GM23338 (cell line): ENCODE measurements at regions not wholly inside any gene's neighbourhood (a gene's known extent, or its start where the extent isn't known, plus 50 kb on each side); places are given as distances from the start of the nearest gene placed in this dataset.

ENCODE experiments used
- ATAC-seq: fragments of 200-7000 bp; cut with Tn5 transposase; 3 replicates; pipeline ENCODE4 v1.9.1; 2020
- DNase-seq: peaks from one replicate; pipeline ENCODE4 v3.0.0-alpha.2; 2015; ENCODE audit warnings: low spot score
- H2AFZ ChIP-seq: fragments of 200-600 bp; sonication (generic); 2 replicates; pipeline ENCODE4 v1.8.0; 2016; ENCODE audit warnings: antibody characterized with exemption, mild to moderate bottlenecking, moderate library complexity
- H3F3A ChIP-seq: fragments of 200-600 bp; sonication (generic); replicated peaks from 2 replicates; pipeline ENCODE4 v1.8.0; 2017; ENCODE audit warnings: antibody characterized with exemption, mixed run types, low read depth
- H3K27ac ChIP-seq: fragments of 200-600 bp; sonication (generic); 2 replicates; pipeline ENCODE4 v1.6.1; 2016; ENCODE audit warnings: low read depth
- H3K27me3 ChIP-seq: fragments of 200-600 bp; sonication (generic); 2 replicates; pipeline ENCODE4 v1.8.0; 2016; ENCODE audit warnings: mild to moderate bottlenecking, mixed run types, moderate library complexity; ENCODE audit not compliant: insufficient read depth
- H3K36me3 ChIP-seq: fragments of 200-600 bp; sonication (generic); 2 replicates; pipeline ENCODE4 v1.8.0; 2016; ENCODE audit warnings: mild to moderate bottlenecking; ENCODE audit not compliant: insufficient read depth
- H3K4me1 ChIP-seq: fragments of 200-600 bp; sonication (generic); 2 replicates; pipeline ENCODE4 v1.8.0; 2016; ENCODE audit warnings: mild to moderate bottlenecking, moderate library complexity; ENCODE audit not compliant: insufficient read depth
- H3K4me2 ChIP-seq: fragments of 200-600 bp; sonication (generic); 2 replicates; pipeline ENCODE4 v1.7.1; 2017; ENCODE audit warnings: mixed run types
- H3K4me3 ChIP-seq: fragments of 200-600 bp; sonication (generic); 2 replicates; pipeline ENCODE4 v1.6.1; 2016; ENCODE audit warnings: mixed run types
- H3K79me2 ChIP-seq: fragments of 200-600 bp; sonication (generic); replicated peaks from 2 replicates; pipeline ENCODE4 v1.8.0; 2017; ENCODE audit warnings: mild to moderate bottlenecking; ENCODE audit not compliant: insufficient read depth
- H3K9me2 ChIP-seq: fragments of 200-600 bp; sonication (generic); 2 replicates; pipeline ENCODE4 v1.8.0; 2017; ENCODE audit not compliant: insufficient read depth
- H4K20me1 ChIP-seq: fragments of 200-600 bp; sonication (generic); replicated peaks from 2 replicates; pipeline ENCODE4 v1.8.0; 2017; ENCODE audit warnings: mild to moderate bottlenecking; ENCODE audit not compliant: insufficient read depth
- H3K27ac Mint-ChIP-seq: 2 replicates; pipeline ENCODE4 v1.8.0; 2020; ENCODE audit warnings: inconsistent platforms, mild to moderate bottlenecking, moderate library complexity, mixed read lengths
- H3K27me3 Mint-ChIP-seq: 3 replicates; pipeline ENCODE4 v1.8.0; 2022; ENCODE audit warnings: low read depth, mild to moderate bottlenecking, moderate library complexity, mixed read lengths, inconsistent platforms; ENCODE audit not compliant: insufficient read depth, poor library complexity
- H3K36me3 Mint-ChIP-seq: 3 replicates; pipeline ENCODE4 v1.8.0; 2021; ENCODE audit warnings: low read depth, mild to moderate bottlenecking, inconsistent platforms, moderate library complexity, mixed read lengths
- H3K4me1 Mint-ChIP-seq: 3 replicates; pipeline ENCODE4 v1.8.0; 2020; ENCODE audit warnings: mild to moderate bottlenecking, inconsistent platforms, mixed read lengths
- H3K4me3 Mint-ChIP-seq: 3 replicates; pipeline ENCODE4 v1.8.0; 2021; ENCODE audit warnings: moderate library complexity, mild to moderate bottlenecking, inconsistent platforms, mixed read lengths
- H3K9me3 Mint-ChIP-seq: 3 replicates; pipeline ENCODE4 v1.8.0; 2020; ENCODE audit warnings: moderate library complexity, mild to moderate bottlenecking, inconsistent platforms, mixed read lengths
- CREB1 ChIP-seq: fragments of 250-450 bp; sonication (Bioruptor Pico); IDR thresholded peaks from 2 replicates; pipeline ENCODE4 v1.5.0; 2020; ENCODE audit warnings: low read depth, mild to moderate bottlenecking, moderate library complexity
- EZH2 ChIP-seq: fragments of 200-600 bp; sonication (generic); IDR thresholded peaks from one replicate; pipeline ENCODE4 v1.8.0; 2017; ENCODE audit warnings: antibody characterized with exemption, mild to moderate bottlenecking, low read depth; ENCODE audit not compliant: unreplicated experiment
- EZH2phosphoT487 ChIP-seq: fragments of 200-600 bp; sonication (generic); IDR thresholded peaks from one replicate; pipeline ENCODE4 v1.8.1; 2018; ENCODE audit warnings: antibody characterized with exemption; ENCODE audit not compliant: unreplicated experiment
- JUNB ChIP-seq: IDR thresholded peaks from one replicate; pipeline ENCODE4 v1.6.1; 2016; ENCODE audit warnings: antibody characterized with exemption; ENCODE audit not compliant: unreplicated experiment
- NANOG ChIP-seq: IDR thresholded peaks from 2 replicates; pipeline ENCODE4 v1.6.1; 2016; ENCODE audit warnings: antibody characterized with exemption, borderline replicate concordance
- POLR2AphosphoS5 ChIP-seq: IDR thresholded peaks from 2 replicates; pipeline ENCODE4 v1.6.1; 2016; ENCODE audit warnings: antibody characterized with exemption, low read depth
- STAT1 ChIP-seq: IDR thresholded peaks from one replicate; pipeline ENCODE4 v1.6.1; 2016; ENCODE audit warnings: antibody characterized with exemption; ENCODE audit not compliant: unreplicated experiment
- ZNF114 ChIP-seq: fragments of 250-450 bp; sonication (Bioruptor Pico); IDR thresholded peaks from 2 replicates; pipeline ENCODE4 v1.5.0; 2020; ENCODE audit warnings: mild to moderate bottlenecking, moderate library complexity
- ZNF331 ChIP-seq: fragments of 250-450 bp; sonication (Bioruptor Pico); IDR thresholded peaks from 2 replicates; pipeline ENCODE4 v1.5.0; 2020; ENCODE audit warnings: low read depth, mild to moderate bottlenecking, moderate library complexity
- TF ChIP-seq, protein P1 (sequence below): fragments of 250-450 bp; sonication (Bioruptor Pico); IDR thresholded peaks from 2 replicates; pipeline ENCODE4 v1.5.0; 2020; ENCODE audit warnings: mild to moderate bottlenecking, moderate library complexity
- TF ChIP-seq, protein P2 (sequence below): IDR thresholded peaks from 2 replicates; pipeline ENCODE4 v1.6.1; 2016; ENCODE audit warnings: antibody characterized with exemption
- TF ChIP-seq, protein P3 (sequence below), 2 experiments: fragments of 200-600 bp in 1 of 2; sonication (generic) in 1 of 2; conservative IDR thresholded peaks; 2 replicates each; pipeline versions ENCODE4 v1.5.1 to v1.6.1; 2016 to 2017; ENCODE audit warnings: antibody characterized with exemption in 2 of 2, low read depth in 2 of 2, mild to moderate bottlenecking in 2 of 2, moderate library complexity in 1 of 2
- TF ChIP-seq, protein P4 (sequence below): IDR thresholded peaks from one replicate; pipeline ENCODE4 v1.6.1; 2018; ENCODE audit warnings: antibody characterized with exemption; ENCODE audit not compliant: unreplicated experiment

DNA sequence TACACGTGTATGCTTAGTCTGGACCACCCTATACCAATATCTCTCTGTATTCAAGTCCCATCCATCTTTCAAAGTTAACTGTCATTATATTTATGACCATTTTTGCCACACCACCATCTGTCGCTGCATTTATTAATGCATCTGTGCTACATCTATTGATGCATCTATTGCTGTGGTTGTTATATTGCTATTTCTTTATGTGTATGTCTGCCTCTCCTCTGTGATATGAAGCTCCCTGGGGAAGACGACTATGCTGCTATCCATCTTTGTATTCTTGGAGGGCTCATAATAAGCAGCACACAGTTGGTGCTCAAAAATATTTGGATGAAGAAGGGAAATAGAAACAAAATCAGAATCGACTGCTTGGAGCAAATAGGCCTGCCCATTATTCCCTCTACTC, 357.6 kb downstream of the RPS29 start:
- H3K27me3 ChIP-seq, result no peaks in the 10 kb centered on the region
- Mint-ChIP-seq H3K27me3 (no peaks in the 10 kb centered on the region), H3K4me1 (no peaks in the 10 kb centered on the region), H3K4me3 (no peak overlapping the region), H3K36me3 (no peaks in the 10 kb centered on the region), H3K9me3 (no peaks in the 10 kb centered on the region), H3K27ac (no peak overlapping the region)
- no peaks in the 10 kb centered on the region for H3K36me3 ChIP-seq
- no peaks in the 10 kb centered on the region for H3K79me2 ChIP-seq
- ATAC-seq (no peak), DNase-seq (no peak)
- H4K20me1 ChIP-seq, result no peaks in the 10 kb centered on the region
- peaks cover 5% of the 10 kb centered on the region; the same call in 1 of the 2 replicates for H3K9me2 ChIP-seq
- no peak overlapping the region for H3K4me2 ChIP-seq
- no peak overlapping the region for H3K27ac ChIP-seq
- no peak overlapping the region for H2AFZ ChIP-seq
- H3F3A ChIP-seq, result no peaks in the 10 kb centered on the region
- H3K4me1 ChIP-seq, result no peaks in the 10 kb centered on the region
- TF ChIP-seq STAT1 (no peak), ZNF114 (CRISPR knock-in tag) (no peak), CREB1 (CRISPR knock-in tag) (no peak), EZH2 (no peak), ZNF331 (CRISPR knock-in tag) (no peak), JUNB (no peak), POLR2AphosphoS5 (no peak), EZH2phosphoT487 (no peak), NANOG (no peak)
- TF ChIP-seq, protein P1, sequence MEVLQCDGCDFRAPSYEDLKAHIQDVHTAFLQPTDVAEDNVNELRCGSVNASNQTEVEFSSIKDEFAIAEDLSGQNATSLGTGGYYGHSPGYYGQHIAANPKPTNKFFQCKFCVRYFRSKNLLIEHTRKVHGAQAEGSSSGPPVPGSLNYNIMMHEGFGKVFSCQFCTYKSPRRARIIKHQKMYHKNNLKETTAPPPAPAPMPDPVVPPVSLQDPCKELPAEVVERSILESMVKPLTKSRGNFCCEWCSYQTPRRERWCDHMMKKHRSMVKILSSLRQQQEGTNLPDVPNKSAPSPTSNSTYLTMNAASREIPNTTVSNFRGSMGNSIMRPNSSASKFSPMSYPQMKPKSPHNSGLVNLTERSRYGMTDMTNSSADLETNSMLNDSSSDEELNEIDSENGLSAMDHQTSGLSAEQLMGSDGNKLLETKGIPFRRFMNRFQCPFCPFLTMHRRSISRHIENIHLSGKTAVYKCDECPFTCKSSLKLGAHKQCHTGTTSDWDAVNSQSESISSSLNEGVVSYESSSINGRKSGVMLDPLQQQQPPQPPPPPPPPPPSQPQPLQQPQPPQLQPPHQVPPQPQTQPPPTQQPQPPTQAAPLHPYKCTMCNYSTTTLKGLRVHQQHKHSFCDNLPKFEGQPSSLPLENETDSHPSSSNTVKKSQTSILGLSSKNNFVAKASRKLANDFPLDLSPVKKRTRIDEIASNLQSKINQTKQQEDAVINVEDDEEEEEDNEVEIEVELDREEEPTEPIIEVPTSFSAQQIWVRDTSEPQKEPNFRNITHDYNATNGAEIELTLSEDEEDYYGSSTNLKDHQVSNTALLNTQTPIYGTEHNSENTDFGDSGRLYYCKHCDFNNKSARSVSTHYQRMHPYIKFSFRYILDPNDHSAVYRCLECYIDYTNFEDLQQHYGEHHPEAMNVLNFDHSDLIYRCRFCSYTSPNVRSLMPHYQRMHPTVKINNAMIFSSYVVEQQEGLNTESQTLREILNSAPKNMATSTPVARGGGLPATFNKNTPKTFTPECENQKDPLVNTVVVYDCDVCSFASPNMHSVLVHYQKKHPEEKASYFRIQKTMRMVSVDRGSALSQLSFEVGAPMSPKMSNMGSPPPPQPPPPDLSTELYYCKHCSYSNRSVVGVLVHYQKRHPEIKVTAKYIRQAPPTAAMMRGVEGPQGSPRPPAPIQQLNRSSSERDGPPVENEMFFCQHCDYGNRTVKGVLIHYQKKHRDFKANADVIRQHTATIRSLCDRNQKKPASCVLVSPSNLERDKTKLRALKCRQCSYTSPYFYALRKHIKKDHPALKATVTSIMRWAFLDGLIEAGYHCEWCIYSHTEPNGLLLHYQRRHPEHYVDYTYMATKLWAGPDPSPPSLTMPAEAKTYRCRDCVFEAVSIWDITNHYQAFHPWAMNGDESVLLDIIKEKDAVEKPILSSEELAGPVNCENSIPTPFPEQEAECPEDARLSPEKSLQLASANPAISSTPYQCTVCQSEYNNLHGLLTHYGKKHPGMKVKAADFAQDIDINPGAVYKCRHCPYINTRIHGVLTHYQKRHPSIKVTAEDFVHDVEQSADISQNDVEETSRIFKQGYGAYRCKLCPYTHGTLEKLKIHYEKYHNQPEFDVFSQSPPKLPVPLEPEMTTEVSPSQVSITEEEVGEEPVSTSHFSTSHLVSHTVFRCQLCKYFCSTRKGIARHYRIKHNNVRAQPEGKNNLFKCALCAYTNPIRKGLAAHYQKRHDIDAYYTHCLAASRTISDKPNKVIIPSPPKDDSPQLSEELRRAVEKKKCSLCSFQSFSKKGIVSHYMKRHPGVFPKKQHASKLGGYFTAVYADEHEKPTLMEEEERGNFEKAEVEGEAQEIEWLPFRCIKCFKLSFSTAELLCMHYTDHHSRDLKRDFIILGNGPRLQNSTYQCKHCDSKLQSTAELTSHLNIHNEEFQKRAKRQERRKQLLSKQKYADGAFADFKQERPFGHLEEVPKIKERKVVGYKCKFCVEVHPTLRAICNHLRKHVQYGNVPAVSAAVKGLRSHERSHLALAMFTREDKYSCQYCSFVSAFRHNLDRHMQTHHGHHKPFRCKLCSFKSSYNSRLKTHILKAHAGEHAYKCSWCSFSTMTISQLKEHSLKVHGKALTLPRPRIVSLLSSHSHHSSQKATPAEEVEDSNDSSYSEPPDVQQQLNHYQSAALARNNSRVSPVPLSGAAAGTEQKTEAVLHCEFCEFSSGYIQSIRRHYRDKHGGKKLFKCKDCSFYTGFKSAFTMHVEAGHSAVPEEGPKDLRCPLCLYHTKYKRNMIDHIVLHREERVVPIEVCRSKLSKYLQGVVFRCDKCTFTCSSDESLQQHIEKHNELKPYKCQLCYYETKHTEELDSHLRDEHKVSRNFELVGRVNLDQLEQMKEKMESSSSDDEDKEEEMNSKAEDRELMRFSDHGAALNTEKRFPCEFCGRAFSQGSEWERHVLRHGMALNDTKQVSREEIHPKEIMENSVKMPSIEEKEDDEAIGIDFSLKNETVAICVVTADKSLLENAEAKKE (CRISPR knock-in tag), result no peak
- TF ChIP-seq, protein P2, sequence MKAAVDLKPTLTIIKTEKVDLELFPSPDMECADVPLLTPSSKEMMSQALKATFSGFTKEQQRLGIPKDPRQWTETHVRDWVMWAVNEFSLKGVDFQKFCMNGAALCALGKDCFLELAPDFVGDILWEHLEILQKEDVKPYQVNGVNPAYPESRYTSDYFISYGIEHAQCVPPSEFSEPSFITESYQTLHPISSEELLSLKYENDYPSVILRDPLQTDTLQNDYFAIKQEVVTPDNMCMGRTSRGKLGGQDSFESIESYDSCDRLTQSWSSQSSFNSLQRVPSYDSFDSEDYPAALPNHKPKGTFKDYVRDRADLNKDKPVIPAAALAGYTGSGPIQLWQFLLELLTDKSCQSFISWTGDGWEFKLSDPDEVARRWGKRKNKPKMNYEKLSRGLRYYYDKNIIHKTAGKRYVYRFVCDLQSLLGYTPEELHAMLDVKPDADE, result no peak
- TF ChIP-seq, protein P3, sequence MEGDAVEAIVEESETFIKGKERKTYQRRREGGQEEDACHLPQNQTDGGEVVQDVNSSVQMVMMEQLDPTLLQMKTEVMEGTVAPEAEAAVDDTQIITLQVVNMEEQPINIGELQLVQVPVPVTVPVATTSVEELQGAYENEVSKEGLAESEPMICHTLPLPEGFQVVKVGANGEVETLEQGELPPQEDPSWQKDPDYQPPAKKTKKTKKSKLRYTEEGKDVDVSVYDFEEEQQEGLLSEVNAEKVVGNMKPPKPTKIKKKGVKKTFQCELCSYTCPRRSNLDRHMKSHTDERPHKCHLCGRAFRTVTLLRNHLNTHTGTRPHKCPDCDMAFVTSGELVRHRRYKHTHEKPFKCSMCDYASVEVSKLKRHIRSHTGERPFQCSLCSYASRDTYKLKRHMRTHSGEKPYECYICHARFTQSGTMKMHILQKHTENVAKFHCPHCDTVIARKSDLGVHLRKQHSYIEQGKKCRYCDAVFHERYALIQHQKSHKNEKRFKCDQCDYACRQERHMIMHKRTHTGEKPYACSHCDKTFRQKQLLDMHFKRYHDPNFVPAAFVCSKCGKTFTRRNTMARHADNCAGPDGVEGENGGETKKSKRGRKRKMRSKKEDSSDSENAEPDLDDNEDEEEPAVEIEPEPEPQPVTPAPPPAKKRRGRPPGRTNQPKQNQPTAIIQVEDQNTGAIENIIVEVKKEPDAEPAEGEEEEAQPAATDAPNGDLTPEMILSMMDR (conservative IDR thresholded peaks at IDR 0.05; ENCODE audit: low read depth in 2 of 2), result no peak
- TF ChIP-seq, protein P4, sequence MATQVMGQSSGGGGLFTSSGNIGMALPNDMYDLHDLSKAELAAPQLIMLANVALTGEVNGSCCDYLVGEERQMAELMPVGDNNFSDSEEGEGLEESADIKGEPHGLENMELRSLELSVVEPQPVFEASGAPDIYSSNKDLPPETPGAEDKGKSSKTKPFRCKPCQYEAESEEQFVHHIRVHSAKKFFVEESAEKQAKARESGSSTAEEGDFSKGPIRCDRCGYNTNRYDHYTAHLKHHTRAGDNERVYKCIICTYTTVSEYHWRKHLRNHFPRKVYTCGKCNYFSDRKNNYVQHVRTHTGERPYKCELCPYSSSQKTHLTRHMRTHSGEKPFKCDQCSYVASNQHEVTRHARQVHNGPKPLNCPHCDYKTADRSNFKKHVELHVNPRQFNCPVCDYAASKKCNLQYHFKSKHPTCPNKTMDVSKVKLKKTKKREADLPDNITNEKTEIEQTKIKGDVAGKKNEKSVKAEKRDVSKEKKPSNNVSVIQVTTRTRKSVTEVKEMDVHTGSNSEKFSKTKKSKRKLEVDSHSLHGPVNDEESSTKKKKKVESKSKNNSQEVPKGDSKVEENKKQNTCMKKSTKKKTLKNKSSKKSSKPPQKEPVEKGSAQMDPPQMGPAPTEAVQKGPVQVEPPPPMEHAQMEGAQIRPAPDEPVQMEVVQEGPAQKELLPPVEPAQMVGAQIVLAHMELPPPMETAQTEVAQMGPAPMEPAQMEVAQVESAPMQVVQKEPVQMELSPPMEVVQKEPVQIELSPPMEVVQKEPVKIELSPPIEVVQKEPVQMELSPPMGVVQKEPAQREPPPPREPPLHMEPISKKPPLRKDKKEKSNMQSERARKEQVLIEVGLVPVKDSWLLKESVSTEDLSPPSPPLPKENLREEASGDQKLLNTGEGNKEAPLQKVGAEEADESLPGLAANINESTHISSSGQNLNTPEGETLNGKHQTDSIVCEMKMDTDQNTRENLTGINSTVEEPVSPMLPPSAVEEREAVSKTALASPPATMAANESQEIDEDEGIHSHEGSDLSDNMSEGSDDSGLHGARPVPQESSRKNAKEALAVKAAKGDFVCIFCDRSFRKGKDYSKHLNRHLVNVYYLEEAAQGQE, result no peak
- no peak overlapping the region for H3K4me3 ChIP-seq
